ENCODE measurements at regions not wholly inside any gene's neighbourhood (a gene's known extent, or its start where the extent isn't known, plus 50 kb on each side); places are given as distances from the start of the nearest gene placed in this dataset.

DNA sequence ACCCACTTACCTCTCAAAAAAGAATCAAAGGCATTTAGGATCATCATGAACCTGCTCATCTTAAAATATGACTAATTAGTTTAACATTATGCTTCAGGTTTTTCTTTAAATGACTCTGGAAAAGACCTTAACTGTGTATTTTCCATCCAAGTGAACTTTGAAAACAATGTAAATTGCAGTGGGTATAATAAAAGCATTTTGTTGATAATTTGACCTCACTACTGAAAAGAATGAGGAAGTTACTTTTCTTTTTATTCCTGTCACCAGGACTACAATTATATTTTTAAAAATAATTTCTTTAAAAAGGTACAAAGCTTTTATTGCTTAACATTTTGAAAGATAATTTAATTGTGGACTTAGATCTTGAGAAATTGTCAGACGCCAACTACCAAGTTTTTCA is 249.9 kb downstream of the ALX1 start:
- TF ChIP-seq, protein P1, sequence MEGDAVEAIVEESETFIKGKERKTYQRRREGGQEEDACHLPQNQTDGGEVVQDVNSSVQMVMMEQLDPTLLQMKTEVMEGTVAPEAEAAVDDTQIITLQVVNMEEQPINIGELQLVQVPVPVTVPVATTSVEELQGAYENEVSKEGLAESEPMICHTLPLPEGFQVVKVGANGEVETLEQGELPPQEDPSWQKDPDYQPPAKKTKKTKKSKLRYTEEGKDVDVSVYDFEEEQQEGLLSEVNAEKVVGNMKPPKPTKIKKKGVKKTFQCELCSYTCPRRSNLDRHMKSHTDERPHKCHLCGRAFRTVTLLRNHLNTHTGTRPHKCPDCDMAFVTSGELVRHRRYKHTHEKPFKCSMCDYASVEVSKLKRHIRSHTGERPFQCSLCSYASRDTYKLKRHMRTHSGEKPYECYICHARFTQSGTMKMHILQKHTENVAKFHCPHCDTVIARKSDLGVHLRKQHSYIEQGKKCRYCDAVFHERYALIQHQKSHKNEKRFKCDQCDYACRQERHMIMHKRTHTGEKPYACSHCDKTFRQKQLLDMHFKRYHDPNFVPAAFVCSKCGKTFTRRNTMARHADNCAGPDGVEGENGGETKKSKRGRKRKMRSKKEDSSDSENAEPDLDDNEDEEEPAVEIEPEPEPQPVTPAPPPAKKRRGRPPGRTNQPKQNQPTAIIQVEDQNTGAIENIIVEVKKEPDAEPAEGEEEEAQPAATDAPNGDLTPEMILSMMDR (conservative IDR thresholded peaks at IDR 0.05; ENCODE audit: low read length): no peak
- TF ChIP-seq EZH2phosphoT487 (IDR thresholded peaks at IDR 0.05; ENCODE audit: borderline replicate concordance, low read depth, low read length): no peak

All from OCI-LY7 (cell line).